ENCODE measurements at regions not wholly inside any gene's neighbourhood (a gene's known extent, or its start where the extent isn't known, plus 50 kb on each side); places are given as distances from the start of the nearest gene placed in this dataset.
A peak's percentile ranks its signal among the peaks of the same experiment; 100 is the strongest.
"Not testable (repeated sequence)": the region's sequence is repeated elsewhere in the genome, so short reads cannot be mapped to it uniquely, and the experiment has no call there.

DNA sequence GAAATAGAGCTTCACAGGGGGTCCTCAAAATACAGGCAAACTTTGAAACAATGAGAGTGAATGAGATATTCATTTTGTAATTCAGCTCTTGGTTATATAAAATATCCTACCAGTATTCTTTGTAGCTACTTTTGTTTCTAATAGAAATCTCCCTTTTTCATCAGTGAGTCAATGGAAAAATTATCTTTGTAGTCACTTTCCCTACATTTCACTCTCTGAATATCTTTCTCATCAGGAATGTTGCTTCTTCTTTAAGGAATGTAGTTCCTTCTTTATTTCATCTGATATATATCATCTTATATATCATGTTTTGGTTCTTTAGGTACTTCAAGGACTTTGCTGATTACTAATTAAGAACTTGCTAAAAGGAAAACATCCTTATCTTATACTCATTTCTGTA lies 280.3 kb upstream of the NUDT12 start:
- DNase-seq = no peak

- DNase-seq = no peak
Measured at GRCh38 chr5:103840600-103840999, 278.0 kb upstream of the NUDT12 start.

- DNase-seq = no peak
Measured at GRCh38 chr5:103834216-103834615, 271.6 kb upstream of the NUDT12 start.

DNA sequence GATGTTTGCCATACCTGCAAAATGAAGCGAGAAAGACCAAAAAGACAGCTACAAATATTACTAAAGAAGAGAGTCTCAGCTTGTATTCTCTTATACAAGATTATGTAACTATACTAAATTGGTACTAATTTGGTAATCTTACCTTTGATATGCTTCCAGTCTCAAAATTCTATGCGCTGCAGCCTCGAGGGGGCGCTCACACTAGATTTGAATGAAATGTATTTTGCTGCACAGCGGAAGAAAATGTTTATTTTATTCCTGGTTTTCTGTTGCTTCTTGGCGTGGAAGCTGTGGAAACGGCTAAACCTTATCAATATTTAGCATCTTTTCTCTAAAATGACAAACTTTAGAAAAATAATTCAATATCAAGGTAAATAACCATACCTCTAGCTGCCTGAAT lies 267.0 kb upstream of the NUDT12 start:
- no peak for DNase-seq

DNA sequence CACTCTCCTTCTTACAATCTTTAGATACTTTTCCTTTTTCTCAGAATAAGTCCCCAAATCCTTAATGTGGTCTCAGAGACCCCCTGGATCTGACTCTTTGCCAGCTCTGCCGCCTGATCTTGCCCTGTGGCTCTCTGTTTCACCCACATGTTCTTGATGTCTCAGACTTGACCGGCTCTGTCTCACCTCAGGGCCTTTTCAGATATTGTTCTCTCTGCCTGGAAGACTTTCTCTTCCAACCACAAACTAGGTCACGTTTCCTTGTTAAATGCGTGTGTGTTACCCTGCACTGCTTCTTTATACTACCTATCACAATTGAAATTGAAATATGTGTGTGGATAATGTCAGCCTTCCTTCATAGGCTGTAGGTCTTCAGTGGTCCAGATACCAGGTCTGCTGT lies 265.4 kb upstream of the NUDT12 start:
- no peak for DNase-seq

DNA sequence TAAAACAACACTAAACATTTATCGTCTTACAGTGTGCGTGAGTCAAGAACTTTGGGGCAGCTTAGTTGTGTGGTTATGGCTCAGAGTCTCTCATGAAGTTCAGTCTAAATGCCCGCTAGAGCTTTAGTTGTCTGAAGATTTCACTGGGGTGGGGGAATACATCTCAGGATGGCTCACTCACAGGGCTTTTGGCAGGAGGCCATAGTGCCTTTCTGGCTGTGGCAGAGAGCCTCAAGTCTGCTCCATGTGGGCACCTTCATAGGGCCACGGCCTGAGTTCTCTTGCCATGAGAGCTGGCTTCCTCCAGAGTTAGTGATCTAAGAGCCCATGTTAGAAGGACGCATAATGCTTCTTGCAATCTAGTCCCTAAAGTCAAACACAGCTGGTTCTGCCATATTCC lies 258.8 kb upstream of the NUDT12 start:
- no peak for DNase-seq

DNA sequence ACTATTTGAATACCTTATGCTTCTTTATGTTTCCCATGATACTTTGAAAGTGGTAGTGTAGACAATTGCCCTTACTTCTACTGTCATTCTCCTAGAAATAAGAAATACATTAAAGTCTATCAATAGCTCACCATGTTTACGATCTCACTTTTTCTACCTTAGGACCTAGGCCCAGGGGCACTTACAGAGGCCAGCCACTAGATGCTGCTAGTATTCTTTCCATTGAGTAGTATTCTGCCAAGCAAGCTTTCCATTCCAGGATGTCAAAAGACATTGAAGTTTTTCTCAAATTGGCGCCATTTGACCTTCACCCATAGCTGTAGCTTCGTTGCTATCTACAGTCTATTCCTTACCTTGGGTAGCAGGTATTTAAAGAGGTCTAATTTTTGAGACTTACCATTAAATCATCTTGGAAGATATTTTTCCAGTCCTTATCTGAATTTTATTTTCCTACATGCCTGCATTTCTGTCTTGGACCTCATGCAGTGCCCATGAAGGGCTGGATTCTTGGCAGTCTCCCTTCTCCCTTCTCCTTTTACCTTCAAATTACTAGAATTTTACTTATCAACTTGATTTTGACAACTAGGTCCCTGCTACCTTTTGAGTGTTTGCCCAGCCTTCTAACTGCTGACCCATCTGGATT lies 246.0 kb upstream of the NUDT12 start:
- DNase-seq = peak; percentile 36

DNA sequence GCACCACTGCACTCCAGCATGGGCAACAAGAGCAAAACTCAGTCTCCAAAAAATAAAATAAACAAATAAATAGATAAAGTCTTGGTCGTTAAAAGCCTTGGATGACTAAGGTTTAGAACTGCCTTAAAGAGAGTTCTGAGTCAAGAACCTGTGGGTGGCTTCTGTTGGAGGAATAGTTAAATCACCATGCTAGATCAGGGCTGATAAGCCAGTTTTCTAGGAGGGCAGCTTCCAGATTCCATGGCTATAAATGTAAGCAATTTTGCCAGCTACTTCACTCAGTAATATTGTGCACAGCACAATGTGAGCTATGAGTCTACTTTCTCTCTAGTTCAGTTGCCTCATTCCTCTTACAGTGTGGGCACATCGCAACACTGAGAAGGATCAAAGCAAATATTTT lies 242.1 kb upstream of the NUDT12 start:
- DNase-seq = no peak

GRCh38 chr5:103801681-103802080 lies 239.1 kb upstream of the NUDT12 start:
- no peak for DNase-seq

- DNase-seq = no peak
Measured at GRCh38 chr5:103800741-103801495, 238.3 kb upstream of the NUDT12 start.

GRCh38 chr5:103793595-103794182 lies 231.1 kb upstream of the NUDT12 start:
- no peak for DNase-seq

GRCh38 chr5:103785569-103785968 lies 223.0 kb upstream of the NUDT12 start:
- no peak for DNase-seq

DNA sequence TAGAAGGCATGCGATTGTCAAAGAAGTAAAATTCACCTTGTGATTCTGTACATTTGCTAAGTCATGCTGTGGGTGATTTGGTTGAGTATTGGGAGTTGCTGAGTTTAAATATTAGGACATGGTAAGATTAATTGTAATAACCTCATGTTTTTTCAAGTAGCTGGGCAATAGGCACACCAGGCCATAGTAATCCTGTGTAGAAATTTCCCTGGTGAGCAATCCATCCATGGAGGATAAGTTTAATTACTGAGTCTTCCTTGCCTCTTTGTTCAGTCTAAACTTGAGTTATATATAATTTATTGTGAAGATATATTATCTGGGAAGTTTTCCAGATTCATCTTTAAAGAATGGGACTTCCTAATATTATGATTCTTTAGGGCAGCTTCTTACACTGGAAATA lies 221.1 kb upstream of the NUDT12 start:
- DNase-seq = no peak

DNA sequence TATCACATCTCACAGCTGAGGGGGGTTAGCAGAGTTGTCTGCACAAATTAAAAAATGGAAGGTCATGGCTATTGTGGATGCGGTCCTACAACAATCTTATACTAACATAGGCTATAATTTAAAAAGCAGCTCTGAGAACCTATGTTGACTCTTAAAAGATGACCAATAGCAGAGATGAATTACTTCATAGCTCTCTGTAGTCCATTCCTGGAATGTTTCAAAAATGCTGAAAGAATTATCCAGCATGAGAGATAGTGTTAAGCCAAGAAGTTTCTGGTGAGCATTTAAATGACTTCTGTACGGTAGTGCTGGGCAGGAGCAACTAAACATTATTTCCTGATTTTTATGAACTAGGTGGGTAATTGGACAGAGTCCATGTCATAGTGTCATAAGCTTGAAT lies 218.2 kb upstream of the NUDT12 start:
- no peak for DNase-seq

- DNase-seq = no peak
Measured at GRCh38 chr5:103774721-103775120, 212.1 kb upstream of the NUDT12 start.

DNA sequence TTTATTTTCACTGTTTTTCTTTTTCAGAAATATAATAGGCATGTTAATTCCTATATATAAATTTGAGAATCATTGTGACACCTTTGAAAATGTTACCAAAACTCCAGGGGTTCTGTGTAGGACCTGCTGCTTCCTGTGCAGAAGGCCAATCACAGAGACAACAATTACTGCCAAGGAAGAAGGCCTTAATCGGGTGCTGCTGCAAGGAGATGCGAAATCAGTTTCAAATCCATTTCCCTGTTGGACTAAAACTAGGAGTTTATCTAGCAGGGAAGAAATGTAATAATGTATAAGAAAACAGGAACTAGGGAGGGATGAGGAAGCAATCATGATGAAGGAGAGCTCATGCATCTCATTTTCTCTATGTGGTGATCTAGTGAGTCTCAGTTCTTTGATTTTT lies 209.7 kb upstream of the NUDT12 start:
- no peak for DNase-seq

GRCh38 chr5:103764403-103764802 lies 201.8 kb upstream of the NUDT12 start:
- DNase-seq = no peak

GRCh38 chr5:103758996-103759395 lies 196.4 kb upstream of the NUDT12 start:
- DNase-seq = no peak

DNA sequence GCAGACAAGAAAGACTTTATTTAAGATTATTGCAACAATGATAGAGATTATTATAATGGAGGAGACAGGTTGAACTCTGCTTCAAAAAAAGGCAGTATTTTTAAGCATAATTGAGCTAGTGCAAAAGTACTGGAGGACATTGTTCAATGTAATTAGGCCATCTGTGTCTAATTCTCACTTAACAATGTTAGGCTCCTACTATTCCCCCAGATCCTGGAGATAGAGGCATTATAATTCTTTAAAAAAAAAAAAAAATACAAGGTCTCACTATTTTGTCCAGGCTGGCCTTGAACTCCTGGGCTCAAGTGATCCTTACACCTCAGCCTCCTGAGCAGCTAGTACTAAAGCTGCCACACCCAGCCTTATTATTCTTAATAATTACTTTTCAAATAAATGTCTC lies 193.4 kb upstream of the NUDT12 start:
- no peak for DNase-seq

GRCh38 chr5:103745353-103746065 lies 182.9 kb upstream of the NUDT12 start:
- DNase-seq = no peak

DNA sequence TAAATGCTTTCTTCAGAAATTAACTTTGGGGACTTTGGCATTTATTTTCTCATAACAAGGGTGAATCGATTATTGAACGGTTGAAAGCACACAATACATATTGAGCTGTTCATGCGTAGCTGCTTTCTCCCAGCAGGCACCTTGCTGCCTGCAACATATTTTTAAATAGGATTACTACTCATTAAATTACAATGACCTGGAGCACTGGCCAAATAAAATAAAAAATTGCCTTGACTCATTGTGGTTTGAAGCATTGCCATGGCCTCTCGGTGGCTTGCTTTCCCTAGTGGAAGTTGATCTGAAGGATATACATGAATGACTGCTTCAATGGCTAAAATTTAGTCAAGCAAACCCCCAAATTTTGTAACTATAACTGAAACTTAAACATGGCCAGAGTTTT lies 181.6 kb upstream of the NUDT12 start:
- DNase-seq = peak; percentile 36

- no peak for DNase-seq
Measured at GRCh38 chr5:103743421-103743820, 180.8 kb upstream of the NUDT12 start.

- DNase-seq = no peak
Measured at GRCh38 chr5:103741984-103742383, 179.4 kb upstream of the NUDT12 start.

GRCh38 chr5:103736343-103736742 lies 173.8 kb upstream of the NUDT12 start:
- DNase-seq = not testable (repeated sequence)
